Transverse colon (tissue), 4 donors: ENCODE measurements at regions not wholly inside any gene's neighbourhood (a gene's known extent, or its start where the extent isn't known, plus 50 kb on each side); places are given as distances from the start of the nearest gene placed in this dataset.

Experiments used
- CTCF ChIP-seq, 5 experiments: fragments of 200-600 bp in 3 of 5; fragments of 450-650 bp in 2 of 5; sonication (generic) in 3 of 5; IDR thresholded peaks; 1 replicate in 2 of 5; 2 replicates in 3 of 5; pipeline ENCODE4 v1.5.1; 2016 to 2017; ENCODE audit warnings: antibody characterized with exemption in 5 of 5, inconsistent platforms in 3 of 5, mild to moderate bottlenecking in 2 of 5, moderate library complexity in 1 of 5
- EP300 ChIP-seq: sonication (generic); formaldehyde crosslinking; IDR thresholded peaks from one replicate; pipeline ENCODE4 v1.6.1; 2017; ENCODE audit warnings: antibody characterized with exemption, low read depth
- POLR2AphosphoS5 ChIP-seq, 3 donors: sonication (generic); formaldehyde crosslinking; IDR thresholded peaks; one replicate each; pipeline ENCODE4 v1.6.1; 2016; ENCODE audit warnings: antibody characterized with exemption in 3 of 3

- TF ChIP-seq POLR2AphosphoS5 (IDR thresholded peaks at IDR 0.05) (no peak), CTCF (IDR thresholded peaks at IDR 0.05) (no peak), EP300 (no peak)
Observed at GRCh38 chr9:99433095-99433494, 211.0 kb downstream of the SEC61B start.
